GM18499 (cell line): ENCODE measurements at regions not wholly inside any gene's neighbourhood (a gene's known extent, or its start where the extent isn't known, plus 50 kb on each side); places are given as distances from the start of the nearest gene placed in this dataset.
"Not testable (repeated sequence)": the region's sequence is repeated elsewhere in the genome, so short reads cannot be mapped to it uniquely, and the experiment has no call there.

Experiments
- ATAC-seq: cut with Tn5 transposase; IDR thresholded peaks from one replicate; pipeline ENCODE4 v1.9.1; 2021; ENCODE audit warnings: moderate number of reproducible peaks; ENCODE audit not compliant: insufficient read depth, unreplicated experiment

DNA sequence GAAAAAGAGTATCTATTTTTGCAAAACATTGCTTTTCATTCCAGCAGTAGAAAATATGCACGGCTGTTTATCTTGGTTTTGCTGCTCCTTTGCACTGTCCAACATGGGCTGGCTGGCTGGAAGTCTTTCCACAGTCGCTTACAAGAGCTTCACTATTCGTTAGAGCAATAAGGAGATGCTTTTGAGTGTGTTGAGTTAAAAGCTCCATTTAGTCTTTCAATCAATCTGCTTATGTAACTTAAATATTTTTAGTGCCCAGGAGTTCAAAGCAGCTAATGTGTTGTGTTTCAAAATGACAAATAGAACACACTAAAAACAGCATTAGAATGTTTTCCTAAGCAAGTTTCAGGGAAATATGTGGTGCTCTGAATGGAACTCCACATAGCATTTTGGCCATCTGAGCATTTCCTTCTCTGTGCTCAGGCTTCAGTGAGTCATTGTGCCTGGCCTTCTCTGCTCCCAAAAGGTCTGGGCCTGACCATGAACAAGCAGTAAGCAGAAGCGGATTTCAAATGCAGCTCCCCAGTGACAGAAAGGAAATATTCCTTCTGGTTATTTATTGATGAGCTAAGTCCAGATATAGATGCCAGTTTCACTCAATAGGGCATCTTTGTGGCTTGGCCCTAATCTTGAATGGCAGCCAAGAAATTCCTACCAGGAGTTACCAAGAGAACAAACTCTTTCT, 580.3 kb downstream of the TENT5A start:
- ATAC-seq, result no peak

DNA sequence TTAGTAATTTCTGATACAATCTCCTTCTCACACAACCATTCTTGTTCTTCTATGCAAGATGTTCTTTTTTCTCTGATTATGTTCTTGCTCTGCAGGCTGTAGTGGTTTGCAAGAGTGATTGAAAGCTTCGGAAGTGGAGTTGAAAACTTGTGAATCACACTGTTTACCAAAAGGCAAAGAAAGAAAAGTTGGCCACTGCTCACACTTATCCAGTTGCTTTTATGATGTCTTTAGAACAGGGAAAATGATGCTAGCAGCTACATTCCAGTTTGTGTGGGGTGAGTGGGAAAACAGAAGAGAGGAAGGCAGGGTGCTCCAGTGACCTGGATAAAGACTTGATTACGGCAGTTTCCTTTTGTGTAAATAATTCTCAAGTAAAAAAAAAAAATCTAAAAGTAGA, 583.3 kb downstream of the TENT5A start:
- no peak for ATAC-seq

DNA sequence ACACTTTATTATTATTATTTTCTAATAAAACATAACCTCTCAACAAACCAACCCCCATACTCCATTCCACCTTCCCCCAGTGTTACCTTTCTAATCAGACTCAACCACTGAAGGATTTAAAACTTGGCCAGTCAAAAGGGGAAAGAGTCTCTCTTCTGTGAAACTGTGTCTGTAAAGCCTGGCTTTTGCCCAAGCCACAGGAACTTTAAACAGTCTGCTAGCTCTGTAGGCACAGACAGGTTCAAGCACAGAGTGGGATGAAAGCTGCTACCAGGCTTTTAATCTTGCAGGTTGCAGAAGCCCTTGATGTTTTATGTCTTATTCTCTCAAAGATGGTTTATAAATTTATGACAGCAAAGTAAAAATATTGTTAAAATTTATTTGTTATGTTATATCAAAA, 585.7 kb downstream of the TENT5A start:
- ATAC-seq, result no peak

DNA sequence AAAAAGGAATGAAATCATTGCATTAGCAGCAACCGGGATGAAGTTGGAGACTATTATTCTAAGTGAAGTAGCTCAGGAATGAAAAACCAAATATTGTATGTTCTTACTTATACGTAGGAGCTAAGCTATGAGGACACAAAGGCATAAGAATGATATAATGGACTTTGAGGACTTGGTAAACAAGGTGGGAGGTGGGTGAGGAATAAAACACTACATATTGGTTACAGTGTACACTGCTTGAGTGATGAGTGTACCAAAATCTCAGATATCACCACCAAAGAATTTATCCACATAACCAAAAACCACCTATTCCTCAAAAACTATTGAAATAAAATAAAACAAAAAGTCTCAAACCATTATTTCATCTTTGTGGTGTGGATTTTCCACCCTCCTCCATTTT, 593.5 kb downstream of the TENT5A start:
- no peak for ATAC-seq

DNA sequence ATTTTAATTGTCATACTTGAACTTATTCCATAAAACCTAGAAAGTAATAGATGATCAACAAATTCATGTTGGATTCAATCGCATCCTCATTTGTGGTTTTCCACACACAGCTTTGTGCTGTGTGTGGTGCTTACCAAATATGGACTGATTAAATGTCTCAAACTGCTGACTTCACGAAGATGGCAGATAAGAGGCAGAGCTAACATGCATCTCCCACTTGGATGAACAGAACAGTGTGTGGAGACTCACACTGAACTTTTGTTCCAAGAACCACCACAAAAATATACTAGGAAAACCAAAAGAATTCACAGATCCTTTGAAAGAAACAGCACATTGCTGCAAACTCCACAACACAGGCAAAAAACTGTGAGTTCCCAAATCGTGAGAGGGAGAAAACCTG, 603.7 kb downstream of the TENT5A start:
- ATAC-seq, result no peak

DNA sequence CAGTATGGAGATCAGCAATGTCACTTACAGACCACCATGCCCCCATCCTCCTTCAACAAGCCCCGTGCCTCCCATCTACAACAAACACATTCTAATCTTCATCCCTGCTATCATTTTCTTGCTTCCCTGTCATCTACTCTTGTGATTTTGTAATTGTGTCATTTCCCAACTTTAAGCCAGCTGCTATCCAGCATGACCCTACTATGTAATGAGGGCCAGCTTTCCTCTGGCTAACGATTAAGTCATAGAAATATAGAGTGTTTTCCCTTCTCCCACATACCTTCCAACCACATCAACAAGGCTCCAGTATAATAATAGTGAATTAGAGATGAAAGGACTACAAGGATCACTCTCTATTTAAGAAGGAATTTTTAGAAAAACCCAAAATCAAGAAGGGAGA, 607.0 kb downstream of the TENT5A start:
- ATAC-seq, result no peak

DNA sequence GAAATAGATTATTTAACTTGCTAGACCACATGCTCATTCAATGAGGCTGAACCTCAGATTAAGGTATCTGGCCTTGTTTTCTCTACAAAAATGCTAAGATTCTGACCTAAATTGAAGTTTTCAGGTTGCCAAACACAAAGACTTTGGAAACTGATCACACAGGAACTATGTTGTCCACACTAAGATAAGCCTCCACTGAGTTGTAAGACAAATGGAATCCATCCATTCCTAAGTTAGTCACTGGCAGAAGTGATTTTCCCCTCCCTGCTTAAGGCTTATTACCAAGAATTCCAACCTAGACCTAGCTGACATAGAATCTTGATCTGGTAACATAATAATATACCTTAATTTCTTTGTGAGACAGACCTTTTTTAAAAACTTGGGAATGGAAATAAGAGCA, 608.1 kb downstream of the TENT5A start:
- no peak for ATAC-seq

DNA sequence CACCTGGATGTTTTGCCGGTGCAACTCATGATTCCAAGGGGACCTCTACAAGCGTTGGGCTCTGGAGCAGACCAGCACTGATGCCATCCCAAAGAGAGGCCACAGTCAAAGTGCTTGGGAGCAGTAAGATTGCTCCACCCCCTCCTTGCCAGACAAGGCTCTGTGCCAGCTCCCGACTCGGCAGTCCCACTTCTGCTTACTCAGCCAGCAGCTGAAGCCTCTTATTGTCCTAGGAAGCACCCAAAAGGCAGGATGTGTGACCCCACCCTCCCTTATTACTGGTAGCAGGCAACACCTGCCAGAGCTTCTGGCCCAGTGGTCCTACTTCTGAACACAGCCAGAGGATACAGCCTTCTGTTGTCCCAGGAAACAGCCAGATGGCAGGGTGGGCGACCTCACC, 614.2 kb downstream of the TENT5A start:
- ATAC-seq, result no peak

DNA sequence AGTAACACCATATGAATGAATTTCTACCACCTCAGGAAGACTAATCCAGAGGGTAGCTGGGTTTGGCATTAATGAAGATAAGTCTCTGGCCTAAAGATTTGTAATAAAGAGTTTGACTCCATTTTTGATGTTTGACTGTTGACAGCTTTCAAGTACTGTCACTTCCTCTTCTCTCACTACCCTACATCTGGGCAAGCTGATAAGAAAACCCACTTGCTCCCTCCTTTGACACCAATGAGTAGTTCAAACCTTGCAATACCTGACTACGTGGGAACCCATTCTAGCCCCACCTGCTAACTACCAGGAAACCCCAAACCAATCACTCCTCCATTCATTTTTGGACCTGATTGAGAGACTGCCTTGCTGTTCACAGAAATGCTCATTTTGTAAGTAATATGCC, 621.5 kb downstream of the TENT5A start:
- no peak for ATAC-seq

DNA sequence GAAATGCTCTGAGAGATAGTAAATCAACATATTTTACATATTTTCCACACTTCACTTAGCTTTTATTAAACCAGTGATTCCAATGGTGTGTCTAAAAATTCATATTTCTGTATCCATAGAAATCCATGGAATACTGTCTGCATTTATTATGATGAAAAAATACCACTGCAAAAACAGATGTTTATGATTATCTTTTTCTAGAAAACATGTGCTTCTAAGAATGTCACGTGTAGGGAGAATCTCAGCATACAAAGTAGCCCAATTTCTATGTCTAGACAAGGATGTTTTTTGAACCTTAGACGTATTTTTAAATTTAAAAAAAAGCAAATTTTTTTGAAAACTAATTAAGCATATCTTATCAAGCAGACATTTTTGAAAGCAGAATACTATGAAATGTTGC, 622.4 kb downstream of the TENT5A start:
- ATAC-seq, result no peak

DNA sequence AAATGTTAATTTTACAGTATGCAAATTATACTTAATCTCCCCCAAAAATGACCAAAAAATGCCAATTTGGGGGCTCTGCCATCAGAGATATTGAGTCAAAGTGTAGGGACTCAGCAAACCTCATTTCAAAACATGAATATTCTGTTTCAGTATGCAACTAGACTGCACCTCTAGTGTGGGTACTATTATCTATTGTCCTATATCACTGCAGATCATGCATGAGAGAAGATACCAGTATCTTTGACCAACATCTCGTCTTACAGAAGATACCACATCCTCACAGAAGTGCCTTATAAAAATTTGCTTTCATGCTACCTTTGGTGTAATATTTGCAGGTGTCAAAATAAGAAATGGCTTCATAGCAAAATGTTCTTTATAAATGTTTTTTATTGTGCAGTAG, 623.8 kb downstream of the TENT5A start:
- ATAC-seq, result no peak

DNA sequence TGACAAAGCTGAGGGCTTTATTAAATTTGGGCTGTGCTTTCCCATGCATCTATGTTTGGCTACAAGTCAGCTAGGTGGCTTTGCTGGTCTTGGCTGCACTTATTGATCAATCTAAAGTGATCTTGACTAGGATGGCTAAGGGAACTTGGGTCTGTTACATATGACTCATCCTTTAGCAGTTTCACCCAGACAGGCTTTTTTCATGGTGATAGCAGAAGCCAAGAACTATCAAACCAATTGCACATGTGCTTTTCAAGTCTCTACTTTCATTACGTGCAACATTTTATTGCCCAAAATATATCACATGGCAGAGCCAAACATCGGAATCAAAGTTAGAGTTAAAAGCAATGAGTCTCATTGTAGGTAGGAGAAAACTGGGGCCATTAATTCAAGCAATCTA, 626.3 kb downstream of the TENT5A start:
- no peak for ATAC-seq

DNA sequence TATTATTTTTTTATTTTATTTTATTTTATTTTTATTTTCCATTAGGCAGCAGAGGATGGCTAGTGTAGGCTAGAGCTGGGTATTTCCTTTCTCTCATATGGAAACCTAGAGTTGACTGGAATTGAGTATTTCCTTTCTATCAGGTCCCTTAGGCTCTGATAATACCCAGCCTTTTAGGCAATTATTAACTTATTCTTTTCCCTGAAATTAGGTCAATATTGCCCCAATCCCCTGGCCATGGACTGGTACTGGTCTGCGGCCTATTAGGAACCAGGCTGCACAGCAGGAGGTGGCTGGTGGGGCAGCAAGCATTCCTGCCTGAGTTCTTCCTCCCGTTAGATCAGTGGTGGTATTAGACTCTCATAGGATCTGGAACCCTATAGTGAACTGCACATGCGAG, 632.2 kb downstream of the TENT5A start:
- ATAC-seq, result no peak

DNA sequence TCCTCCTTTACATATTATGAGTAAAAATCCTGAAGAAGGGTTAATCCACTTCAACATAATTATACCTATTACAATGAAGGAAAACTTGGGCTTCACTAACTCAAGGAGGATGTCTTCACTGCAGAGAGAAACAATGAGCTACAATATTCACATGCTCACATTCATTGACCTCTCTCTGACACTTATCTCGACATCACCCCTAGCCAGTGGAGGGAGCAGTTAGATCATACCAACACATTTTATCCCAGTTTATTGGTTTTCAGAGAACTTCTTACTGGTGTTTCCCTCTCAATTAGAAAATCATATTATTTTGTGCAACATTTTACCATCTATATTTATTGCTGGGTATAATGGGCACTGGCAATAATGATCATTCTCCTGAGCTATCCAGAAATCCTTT, 646.5 kb downstream of the TENT5A start:
- ATAC-seq, result no peak

DNA sequence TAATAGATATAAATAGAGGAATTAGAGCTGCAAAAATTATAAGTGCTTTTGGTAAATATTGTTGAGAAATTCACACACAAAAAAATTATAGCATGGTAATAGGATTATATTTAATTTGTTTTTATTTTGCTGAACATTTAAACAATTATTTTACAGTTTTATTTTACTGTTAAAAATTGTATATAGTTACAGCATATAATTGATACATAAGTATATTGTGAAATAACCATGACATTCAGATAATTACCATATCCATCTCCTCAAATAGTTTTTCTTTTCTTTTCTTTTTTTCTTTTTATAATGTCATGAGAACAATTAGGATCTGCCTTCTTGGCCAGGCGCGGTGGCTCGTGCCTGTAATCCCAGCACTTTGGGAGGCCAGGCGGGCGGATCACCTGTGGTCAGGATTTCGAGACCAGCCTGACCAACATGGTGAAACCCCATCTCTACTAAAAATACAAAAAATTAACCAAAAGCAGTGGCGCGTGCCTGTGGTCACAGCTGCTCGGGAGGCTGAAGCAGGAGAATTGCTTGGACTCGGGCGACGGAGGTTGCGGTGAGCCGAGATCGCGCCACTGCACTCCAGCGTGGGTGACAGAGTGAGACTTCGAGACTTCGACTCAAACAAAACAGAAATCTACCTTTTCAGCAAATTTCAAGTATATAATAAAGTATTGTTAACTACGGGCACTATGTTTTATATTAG, 654.2 kb downstream of the TENT5A start:
- ATAC-seq, result no peak

DNA sequence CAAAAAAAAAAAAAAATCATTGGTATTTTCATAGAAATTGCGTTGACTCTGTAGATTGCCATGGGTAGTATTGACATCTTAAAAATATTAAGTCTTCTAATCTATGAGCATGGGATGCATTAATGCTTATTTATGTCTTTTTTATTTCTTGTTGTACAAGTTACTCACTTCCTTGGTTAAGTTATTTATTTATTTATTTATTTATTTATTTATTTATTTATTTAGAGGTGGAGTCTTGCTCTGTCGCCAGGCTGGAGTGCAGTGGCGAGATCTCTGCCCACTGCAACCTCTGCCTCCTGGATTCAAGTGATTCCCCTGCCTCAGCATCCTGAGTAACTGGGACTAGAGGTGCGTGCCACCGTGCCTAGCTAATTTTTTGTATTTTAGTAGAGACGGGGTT, 656.0 kb downstream of the TENT5A start:
- ATAC-seq, result not testable (repeated sequence)

DNA sequence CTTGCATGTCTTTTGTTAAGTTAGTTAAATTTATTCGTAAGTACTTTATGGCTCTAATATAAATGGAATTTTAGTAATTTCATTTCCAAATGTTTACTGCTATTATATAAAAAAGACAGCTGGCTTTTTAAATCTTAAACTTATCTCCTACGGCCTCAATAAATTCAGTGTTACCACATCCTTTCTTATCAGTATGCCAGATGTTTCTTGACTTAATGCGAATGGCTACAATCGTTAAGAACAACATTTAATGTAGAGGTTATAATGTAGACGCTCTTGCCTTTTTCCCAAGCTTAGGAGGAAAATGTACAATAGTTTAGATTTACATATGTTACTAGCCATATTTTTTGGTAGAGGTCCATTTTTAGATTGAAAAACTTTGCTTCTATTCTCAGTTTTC, 659.4 kb downstream of the TENT5A start:
- ATAC-seq, result no peak

DNA sequence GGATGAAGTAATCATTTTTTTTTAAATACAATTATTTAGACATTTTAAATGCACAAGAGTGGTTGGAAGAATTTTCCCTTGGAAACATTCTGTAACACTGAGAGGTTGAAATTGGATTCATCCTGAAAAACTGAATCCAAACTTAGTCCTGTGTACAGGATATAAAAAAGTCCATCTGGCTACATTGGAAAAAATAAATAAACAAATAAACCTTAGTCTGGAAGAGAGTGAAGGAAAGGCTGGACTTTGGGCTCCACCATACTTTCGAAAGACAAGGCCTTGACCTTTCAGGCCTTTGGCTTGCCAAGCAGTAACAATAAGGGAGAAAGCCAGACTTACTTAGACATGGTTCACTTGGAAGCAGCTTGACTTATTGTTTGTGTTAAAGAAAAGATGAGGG, 664.3 kb downstream of the TENT5A start:
- ATAC-seq, result no peak

DNA sequence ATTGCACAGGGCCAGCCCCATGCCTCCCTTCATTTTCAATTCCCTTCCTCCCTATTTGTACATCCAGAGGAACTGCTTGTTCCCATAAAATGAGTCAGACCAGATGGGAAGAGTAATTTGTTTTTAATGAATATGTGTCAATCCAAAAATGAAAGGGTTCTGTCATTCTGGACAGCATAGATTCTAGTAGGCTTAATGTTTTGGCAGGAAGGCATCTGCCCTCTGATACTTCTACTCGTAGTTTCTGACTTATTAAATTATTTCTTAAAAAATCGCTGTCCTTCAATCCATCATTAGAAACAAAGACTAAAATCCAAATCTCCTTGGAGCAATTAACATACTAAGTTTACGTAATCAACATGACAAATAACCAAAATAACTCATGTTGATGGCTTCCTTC, 665.5 kb downstream of the TENT5A start:
- no peak for ATAC-seq

DNA sequence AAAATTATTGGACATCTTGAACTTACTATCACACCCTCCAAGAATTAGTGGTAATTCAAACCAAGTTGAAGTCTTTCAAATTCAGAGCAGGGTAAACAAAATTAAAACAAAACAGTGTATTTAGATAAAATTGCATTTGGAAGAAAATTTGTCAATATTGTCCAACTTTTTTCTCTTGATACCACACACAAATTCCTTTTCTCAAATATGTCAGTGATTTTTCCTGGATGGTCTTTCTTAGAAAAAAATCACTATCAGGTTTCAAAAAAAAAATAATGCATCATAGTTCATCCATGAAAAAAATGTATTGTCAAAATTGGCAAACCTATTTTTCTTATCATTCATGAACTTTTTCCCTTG, 667.1 kb downstream of the TENT5A start:
- ATAC-seq, result no peak

DNA sequence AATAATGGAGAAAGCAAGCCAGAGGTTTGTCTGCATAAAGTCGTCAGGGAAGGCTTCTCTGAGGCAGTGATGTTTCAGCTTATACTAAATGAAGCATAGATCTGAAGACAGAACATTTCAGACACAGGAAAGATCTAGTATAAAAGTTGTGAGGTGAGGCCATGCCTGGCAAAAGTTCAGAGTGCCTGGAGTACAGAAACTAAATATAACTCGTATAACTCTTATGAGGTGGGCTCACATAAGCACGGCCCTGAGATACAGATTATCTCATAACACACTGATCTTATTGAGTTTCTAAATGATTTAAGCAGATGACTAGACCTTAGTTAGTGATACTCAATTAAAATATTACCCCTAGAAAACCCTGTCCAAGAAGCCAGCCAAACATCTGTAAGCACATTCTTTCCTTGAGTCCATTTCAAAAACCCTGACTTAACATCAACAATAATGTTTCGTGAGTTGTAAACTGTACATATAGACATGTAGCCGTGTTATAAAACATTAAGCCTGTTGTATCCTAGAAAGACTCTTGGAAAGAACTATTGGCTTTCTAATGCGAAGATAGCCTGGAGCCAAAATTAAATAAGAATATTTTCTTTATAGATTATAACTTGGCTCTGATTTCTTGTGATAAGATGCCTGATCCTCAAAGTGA, 667.6 kb downstream of the TENT5A start:
- ATAC-seq, result no peak

DNA sequence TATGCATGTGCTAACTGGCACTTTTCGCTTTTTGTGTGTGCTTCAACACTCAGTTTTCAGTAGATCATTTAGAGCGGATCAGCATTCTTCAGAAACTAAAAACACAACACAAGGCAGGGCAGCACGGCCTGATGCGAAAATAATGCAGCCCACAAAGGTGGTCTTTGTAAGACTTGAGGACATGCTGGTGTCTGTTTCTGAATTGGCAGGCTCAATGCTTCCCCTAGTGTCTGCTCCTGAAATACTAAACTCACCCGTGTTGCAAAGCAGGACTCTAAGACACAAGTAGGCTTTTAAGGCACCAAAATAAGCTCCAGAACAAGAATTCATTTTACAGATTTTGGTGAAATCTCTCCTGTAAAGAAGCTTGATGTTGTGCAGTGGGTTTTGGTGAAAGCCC, 676.5 kb downstream of the TENT5A start:
- ATAC-seq, result no peak
